Neural crest cell (in vitro differentiated cells): ENCODE measurements at regions not wholly inside any gene's neighbourhood (a gene's known extent, or its start where the extent isn't known, plus 50 kb on each side); places are given as distances from the start of the nearest gene placed in this dataset.
"Not testable (repeated sequence)": the region's sequence is repeated elsewhere in the genome, so short reads cannot be mapped to it uniquely, and the experiment has no call there.

Experiments used
- DNase-seq: peaks from one replicate; pipeline ENCODE4 v3.0.0; 2021; ENCODE audit warnings: low read depth, mixed read lengths, low spot score
- H3K27ac Mint-ChIP-seq: one replicate; pipeline ENCODE4 v1.8.0; 2021; ENCODE audit warnings: mild to moderate bottlenecking, mixed read lengths; ENCODE audit not compliant: unreplicated experiment
- H3K27me3 Mint-ChIP-seq: 2 replicates; pipeline ENCODE4 v1.8.0; 2021; ENCODE audit warnings: low read depth, mild to moderate bottlenecking, mixed read lengths
- H3K36me3 Mint-ChIP-seq: 2 replicates; pipeline ENCODE4 v1.8.0; 2021; ENCODE audit warnings: low read depth, mild to moderate bottlenecking, mixed read lengths
- H3K4me1 Mint-ChIP-seq: 2 replicates; pipeline ENCODE4 v1.8.0; 2021; ENCODE audit warnings: mixed read lengths
- H3K4me3 Mint-ChIP-seq: one replicate; pipeline ENCODE4 v1.8.0; 2021; ENCODE audit warnings: mild to moderate bottlenecking, mixed read lengths
- H3K9me3 Mint-ChIP-seq: 2 replicates; pipeline ENCODE4 v1.8.0; 2021; ENCODE audit warnings: mixed read lengths
- TF ChIP-seq, protein P1 (sequence below): fragments of 200-600 bp; sonication (generic); conservative IDR thresholded peaks from 2 replicates; pipeline ENCODE4 v1.5.0; 2021; ENCODE audit warnings: antibody characterized with exemption, mild to moderate bottlenecking

DNA sequence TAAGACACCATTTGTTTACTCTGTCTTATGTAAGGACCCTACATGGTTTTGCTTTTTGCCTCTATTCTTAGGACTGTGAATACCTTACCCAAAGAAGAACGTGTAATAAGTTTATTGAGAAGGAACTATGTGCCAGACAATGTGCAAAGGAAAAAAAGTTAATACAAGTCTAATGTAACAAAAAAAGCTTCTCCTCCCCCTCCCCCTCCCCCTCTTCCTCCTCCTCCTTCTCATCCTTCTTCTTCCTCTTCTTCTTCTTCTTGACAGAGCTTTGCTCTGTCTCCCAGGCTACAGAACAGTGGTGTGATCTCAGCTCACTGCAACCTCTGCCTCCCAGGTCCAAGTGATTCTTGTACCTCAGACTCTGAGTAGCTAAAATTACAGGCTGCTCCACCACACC, 50.9 kb upstream of the MITF start:
- no peak overlapping the region for H3K4me3 Mint-ChIP-seq
- peaks cover 6% of the 10 kb centered on the region for H3K4me1 Mint-ChIP-seq
- H3K36me3 Mint-ChIP-seq: no peaks in the 10 kb centered on the region
- peaks cover 79% of the 10 kb centered on the region for H3K27me3 Mint-ChIP-seq
- no peak for DNase-seq
- TF ChIP-seq, protein P1, sequence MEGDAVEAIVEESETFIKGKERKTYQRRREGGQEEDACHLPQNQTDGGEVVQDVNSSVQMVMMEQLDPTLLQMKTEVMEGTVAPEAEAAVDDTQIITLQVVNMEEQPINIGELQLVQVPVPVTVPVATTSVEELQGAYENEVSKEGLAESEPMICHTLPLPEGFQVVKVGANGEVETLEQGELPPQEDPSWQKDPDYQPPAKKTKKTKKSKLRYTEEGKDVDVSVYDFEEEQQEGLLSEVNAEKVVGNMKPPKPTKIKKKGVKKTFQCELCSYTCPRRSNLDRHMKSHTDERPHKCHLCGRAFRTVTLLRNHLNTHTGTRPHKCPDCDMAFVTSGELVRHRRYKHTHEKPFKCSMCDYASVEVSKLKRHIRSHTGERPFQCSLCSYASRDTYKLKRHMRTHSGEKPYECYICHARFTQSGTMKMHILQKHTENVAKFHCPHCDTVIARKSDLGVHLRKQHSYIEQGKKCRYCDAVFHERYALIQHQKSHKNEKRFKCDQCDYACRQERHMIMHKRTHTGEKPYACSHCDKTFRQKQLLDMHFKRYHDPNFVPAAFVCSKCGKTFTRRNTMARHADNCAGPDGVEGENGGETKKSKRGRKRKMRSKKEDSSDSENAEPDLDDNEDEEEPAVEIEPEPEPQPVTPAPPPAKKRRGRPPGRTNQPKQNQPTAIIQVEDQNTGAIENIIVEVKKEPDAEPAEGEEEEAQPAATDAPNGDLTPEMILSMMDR: no peak
- H3K27ac Mint-ChIP-seq: no peak overlapping the region
- H3K9me3 Mint-ChIP-seq: no peaks in the 10 kb centered on the region

DNA sequence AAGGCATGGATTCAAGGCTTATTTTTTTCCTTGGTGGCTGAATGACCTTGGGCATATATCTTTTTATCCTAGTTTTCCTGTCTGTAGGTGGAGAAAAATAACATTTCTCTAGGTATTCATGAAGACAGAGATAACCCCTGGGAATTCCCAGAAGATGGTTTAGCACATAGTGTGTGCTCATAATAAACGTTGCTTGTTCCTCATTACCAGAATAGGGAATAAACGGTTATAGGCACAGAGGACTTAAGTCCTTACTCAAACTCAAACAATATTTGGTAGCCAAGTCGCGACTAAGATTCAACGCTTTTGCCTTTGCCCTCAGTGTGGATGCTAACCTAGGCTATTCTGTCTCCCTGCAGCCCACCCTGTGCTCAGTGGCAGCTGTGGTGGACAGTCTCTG, 51.6 kb upstream of the MITF start:
- TF ChIP-seq, protein P1: no peak
- DNase-seq: no peak
- Mint-ChIP-seq H3K36me3 (no peaks in the 10 kb centered on the region), H3K4me1 (peaks cover 11% of the 10 kb centered on the region), H3K27me3 (peaks cover 85% of the 10 kb centered on the region), H3K4me3 (no peak overlapping the region), H3K27ac (no peak overlapping the region), H3K9me3 (no peaks in the 10 kb centered on the region)

DNA sequence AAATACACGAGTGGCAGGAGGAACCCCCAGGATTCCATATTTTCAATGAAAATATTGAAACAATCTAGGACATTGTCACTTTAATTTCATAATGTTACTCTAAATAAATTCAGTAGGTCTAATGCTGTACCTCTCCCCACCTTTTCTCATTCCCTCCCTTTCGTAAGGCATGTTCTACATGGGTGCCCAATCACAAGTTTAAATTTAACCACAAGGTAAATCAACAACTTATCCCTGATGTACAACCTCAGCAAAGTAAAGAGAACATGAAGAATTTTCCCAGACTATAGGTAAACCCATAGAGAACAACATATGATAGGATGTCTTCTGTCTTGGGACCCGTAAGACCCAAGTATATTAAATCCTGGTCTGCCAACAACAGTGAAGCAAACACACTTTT, 53.2 kb upstream of the MITF start:
- Mint-ChIP-seq H3K4me3 (no peak overlapping the region), H3K27ac (no peak overlapping the region), H3K36me3 (no peaks in the 10 kb centered on the region), H3K9me3 (no peaks in the 10 kb centered on the region), H3K27me3 (peaks cover 98% of the 10 kb centered on the region), H3K4me1 (peaks cover 5% of the 10 kb centered on the region)
- TF ChIP-seq, protein P1: no peak
- DNase-seq: no peak

DNA sequence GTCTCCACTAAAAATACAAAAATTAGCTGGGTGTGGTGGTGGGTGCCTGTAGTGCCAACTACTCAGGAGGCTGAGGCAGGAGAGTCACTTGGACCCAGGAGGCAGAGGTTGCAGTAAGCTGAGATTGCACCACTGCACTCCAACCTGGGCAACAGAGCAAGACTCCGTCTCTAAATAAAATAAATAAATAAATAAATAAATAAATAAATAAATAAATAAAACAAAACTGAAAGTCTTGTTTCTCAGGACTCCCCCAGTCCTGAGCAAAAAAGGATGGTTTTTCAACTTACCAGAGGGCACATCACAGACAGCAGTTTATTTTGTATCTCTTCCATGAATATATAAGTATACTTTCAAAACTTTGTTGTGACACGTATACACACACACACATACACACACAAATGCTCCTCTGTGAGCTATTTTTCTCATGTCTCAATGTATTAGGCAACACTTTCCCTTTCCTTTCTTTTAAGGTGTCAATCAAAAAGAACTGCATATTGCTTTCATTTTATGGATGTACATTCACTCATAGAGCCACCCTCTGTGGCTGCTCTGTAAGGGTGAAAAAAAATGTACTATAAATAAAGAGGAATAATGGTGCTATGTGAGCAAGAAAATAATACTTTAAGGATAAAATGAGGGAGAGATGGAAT, 54.8 kb upstream of the MITF start:
- Mint-ChIP-seq H3K4me3 (no peak overlapping the region), H3K36me3 (no peaks in the 10 kb centered on the region), H3K4me1 (peaks cover 5% of the 10 kb centered on the region), H3K9me3 (no peaks in the 10 kb centered on the region), H3K27ac (no peak overlapping the region), H3K27me3 (peaks cover 97% of the 10 kb centered on the region)
- no peak for DNase-seq
- TF ChIP-seq, protein P1: no peak

DNA sequence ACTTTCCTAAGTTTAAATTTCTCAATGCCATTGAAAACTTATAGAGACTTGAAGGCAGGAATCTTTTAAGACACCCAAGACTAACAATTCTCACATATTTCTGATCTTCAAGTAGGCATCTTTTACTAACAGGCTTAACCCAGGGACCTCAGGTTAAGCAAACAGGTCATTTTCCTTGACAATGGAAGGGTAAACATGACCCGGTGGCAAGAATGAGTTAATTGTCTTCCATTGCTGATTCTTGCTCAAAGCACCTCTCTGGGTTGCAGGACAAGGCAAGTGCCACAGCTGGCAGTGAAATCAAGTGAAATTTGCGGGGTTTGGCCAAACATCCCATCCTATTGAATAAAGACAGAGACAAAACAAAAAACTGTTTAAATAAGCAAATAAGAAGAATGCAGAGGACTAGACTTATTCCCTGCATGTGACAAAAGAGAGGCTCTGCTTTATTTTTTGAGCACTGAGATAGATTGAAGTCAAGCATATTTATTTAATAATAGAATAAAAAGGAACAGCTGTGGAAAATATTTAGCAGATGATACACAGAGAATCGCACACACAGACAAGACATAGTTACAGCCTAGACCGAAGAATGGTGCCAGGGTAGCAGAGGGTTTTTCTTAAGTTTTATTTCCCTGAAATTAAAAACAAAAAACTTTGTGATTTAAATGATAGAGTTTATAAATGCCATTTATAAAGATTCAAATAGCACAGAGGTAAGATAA, 56.0 kb upstream of the MITF start:
- Mint-ChIP-seq H3K27me3 (peaks cover 97% of the 10 kb centered on the region), H3K36me3 (no peaks in the 10 kb centered on the region), H3K4me3 (no peak overlapping the region), H3K27ac (no peak overlapping the region), H3K9me3 (no peaks in the 10 kb centered on the region), H3K4me1 (peaks cover 5% of the 10 kb centered on the region)
- TF ChIP-seq, protein P1: no peak
- no peak for DNase-seq

DNA sequence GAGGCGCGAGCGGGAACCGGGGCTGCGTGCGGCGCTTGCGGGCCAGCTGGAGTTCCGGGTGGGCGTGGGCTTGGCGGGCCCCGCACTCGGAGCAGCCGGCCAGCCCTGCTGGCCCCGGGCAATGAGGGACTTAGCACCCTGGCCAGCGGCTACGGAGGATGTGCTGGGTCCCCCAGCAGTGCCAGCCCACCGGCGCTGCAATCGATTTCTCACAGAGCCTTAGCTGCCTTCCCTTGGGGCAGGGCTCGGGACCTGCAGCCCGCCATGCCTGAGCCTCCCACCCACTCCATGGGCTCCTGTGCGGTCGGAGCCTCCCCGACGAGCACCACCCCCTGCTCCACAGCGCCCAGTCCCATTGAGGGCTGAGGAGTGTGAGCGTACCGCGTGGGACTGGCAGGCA, 61.8 kb upstream of the MITF start:
- DNase-seq, H3K36me3 Mint-ChIP-seq, H3K9me3 Mint-ChIP-seq, H3K4me3 Mint-ChIP-seq, H3K27ac Mint-ChIP-seq: not testable (repeated sequence)
- Mint-ChIP-seq H3K27me3 (peaks cover 74% of the 10 kb centered on the region), H3K4me1 (peaks cover 12% of the 10 kb centered on the region)
